ENCODE measurements at regions not wholly inside any gene's neighbourhood (a gene's known extent, or its start where the extent isn't known, plus 50 kb on each side); places are given as distances from the start of the nearest gene placed in this dataset.
A peak's percentile ranks its signal among the peaks of the same experiment; 100 is the strongest.

DNA sequence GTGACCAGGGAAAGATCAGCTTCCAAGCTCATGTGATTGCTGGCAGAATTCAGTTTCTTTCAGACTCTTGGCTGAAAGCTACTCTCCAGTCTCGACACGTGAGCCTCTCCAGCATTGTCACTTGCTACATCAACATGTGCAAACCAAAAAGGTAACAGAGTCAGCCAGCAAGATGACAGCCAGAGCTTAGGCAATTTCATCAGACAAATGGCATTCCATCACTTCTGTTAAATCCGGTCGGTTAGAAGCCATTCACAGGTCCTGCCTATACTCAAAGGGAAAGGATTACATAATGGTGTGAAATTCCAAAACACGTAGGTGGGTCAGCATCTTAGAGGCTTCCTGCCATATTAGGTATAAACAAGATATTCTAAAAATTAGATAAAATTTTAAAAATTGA lies 700.9 kb downstream of the AACS start:
- DNase-seq (ENCODE audit: low read depth in 1 of 2, low spot score in 1 of 2), result no peak
- no peaks in the 10 kb centered on the region for H3K27me3 ChIP-seq (ENCODE audit: insufficient read depth, poor library complexity, severe bottlenecking)
- no peak overlapping the region for H3K4me3 ChIP-seq (replicated peaks; ENCODE audit: insufficient read depth, low read length)
- no peak for TF ChIP-seq SPI1 (IDR thresholded peaks at IDR 0.05; ENCODE audit: borderline replicate concordance, low read depth)
- TF ChIP-seq GABPA (IDR thresholded peaks at IDR 0.05; ENCODE audit: low read depth), result no peak
- no peak for TF ChIP-seq POLR2AphosphoS5 (IDR thresholded peaks at IDR 0.05; ENCODE audit: low read depth)
- TF ChIP-seq, protein P1, sequence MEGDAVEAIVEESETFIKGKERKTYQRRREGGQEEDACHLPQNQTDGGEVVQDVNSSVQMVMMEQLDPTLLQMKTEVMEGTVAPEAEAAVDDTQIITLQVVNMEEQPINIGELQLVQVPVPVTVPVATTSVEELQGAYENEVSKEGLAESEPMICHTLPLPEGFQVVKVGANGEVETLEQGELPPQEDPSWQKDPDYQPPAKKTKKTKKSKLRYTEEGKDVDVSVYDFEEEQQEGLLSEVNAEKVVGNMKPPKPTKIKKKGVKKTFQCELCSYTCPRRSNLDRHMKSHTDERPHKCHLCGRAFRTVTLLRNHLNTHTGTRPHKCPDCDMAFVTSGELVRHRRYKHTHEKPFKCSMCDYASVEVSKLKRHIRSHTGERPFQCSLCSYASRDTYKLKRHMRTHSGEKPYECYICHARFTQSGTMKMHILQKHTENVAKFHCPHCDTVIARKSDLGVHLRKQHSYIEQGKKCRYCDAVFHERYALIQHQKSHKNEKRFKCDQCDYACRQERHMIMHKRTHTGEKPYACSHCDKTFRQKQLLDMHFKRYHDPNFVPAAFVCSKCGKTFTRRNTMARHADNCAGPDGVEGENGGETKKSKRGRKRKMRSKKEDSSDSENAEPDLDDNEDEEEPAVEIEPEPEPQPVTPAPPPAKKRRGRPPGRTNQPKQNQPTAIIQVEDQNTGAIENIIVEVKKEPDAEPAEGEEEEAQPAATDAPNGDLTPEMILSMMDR (IDR thresholded peaks at IDR 0.05; ENCODE audit: insufficient read depth, low read length), result no peak
- TF ChIP-seq, protein P2, sequence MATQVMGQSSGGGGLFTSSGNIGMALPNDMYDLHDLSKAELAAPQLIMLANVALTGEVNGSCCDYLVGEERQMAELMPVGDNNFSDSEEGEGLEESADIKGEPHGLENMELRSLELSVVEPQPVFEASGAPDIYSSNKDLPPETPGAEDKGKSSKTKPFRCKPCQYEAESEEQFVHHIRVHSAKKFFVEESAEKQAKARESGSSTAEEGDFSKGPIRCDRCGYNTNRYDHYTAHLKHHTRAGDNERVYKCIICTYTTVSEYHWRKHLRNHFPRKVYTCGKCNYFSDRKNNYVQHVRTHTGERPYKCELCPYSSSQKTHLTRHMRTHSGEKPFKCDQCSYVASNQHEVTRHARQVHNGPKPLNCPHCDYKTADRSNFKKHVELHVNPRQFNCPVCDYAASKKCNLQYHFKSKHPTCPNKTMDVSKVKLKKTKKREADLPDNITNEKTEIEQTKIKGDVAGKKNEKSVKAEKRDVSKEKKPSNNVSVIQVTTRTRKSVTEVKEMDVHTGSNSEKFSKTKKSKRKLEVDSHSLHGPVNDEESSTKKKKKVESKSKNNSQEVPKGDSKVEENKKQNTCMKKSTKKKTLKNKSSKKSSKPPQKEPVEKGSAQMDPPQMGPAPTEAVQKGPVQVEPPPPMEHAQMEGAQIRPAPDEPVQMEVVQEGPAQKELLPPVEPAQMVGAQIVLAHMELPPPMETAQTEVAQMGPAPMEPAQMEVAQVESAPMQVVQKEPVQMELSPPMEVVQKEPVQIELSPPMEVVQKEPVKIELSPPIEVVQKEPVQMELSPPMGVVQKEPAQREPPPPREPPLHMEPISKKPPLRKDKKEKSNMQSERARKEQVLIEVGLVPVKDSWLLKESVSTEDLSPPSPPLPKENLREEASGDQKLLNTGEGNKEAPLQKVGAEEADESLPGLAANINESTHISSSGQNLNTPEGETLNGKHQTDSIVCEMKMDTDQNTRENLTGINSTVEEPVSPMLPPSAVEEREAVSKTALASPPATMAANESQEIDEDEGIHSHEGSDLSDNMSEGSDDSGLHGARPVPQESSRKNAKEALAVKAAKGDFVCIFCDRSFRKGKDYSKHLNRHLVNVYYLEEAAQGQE (IDR thresholded peaks at IDR 0.05; ENCODE audit: insufficient replicate concordance, low read depth), result no peak
- H3K27ac ChIP-seq (replicated peaks), result no peak overlapping the region

- Histone ChIP-seq H3K27me3 (ENCODE audit: insufficient read depth, poor library complexity, severe bottlenecking) (no peaks in the 10 kb centered on the region), H3K27ac (replicated peaks) (no peak overlapping the region), H3K4me3 (replicated peaks; ENCODE audit: insufficient read depth, low read length) (no peak overlapping the region)
- TF ChIP-seq POLR2AphosphoS5 (IDR thresholded peaks at IDR 0.05; ENCODE audit: low read depth) (no peak), GABPA (IDR thresholded peaks at IDR 0.05; ENCODE audit: low read depth) (no peak), SPI1 (IDR thresholded peaks at IDR 0.05; ENCODE audit: borderline replicate concordance, low read depth) (no peak)
- TF ChIP-seq, protein P1 (IDR thresholded peaks at IDR 0.05; ENCODE audit: insufficient read depth, low read length), result no peak
- TF ChIP-seq, protein P2 (IDR thresholded peaks at IDR 0.05; ENCODE audit: insufficient replicate concordance, low read depth), result no peak
- DNase-seq (ENCODE audit: low read depth in 1 of 2, low spot score in 1 of 2), result no peak
Observed at GRCh38 chr12:125772403-125772802, 707.2 kb downstream of the AACS start.

- peak; percentile 33 to 40 for DNase-seq (ENCODE audit: low read depth in 1 of 2, low spot score in 1 of 2)
- TF ChIP-seq, protein P1 (IDR thresholded peaks at IDR 0.05; ENCODE audit: insufficient read depth, low read length), result peak; percentile 21
- TF ChIP-seq, protein P2 (IDR thresholded peaks at IDR 0.05; ENCODE audit: insufficient replicate concordance, low read depth), result no peak
- Histone ChIP-seq H3K27me3 (ENCODE audit: insufficient read depth, poor library complexity, severe bottlenecking) (no peaks in the 10 kb centered on the region), H3K27ac (replicated peaks) (no peak overlapping the region), H3K4me3 (replicated peaks; ENCODE audit: insufficient read depth, low read length) (no peak overlapping the region)
Observed at GRCh38 chr12:125773033-125773640, 707.9 kb downstream of the AACS start.

Measured in HL-60 (cell line).